GM12891 (cell line): ENCODE measurements at regions not wholly inside any gene's neighbourhood (a gene's known extent, or its start where the extent isn't known, plus 50 kb on each side); places are given as distances from the start of the nearest gene placed in this dataset.

Source experiments
- DNase-seq: peaks from one replicate; pipeline ENCODE4 v3.0.0; 2011; ENCODE audit warnings: low spot score; ENCODE audit not compliant: insufficient read length
- FAIRE-seq: peaks from 2 replicates; lab custom pipeline; 2011; peaks lifted over from hg19 to GRCh38; lab: Jason Lieb, UNC
- PAX5 ChIP-seq: IDR thresholded peaks from 2 replicates; pipeline ENCODE4 v1.6.1; 2011; ENCODE audit warnings: low read length, moderate library complexity, mild to moderate bottlenecking; ENCODE audit not compliant: insufficient read depth, severe bottlenecking
- POLR2A ChIP-seq: IDR thresholded peaks from 2 replicates; pipeline ENCODE4 v1.6.1; 2011; ENCODE audit warnings: low read depth, low read length, control low read depth
- POLR2AphosphoS5 ChIP-seq: IDR thresholded peaks from 2 replicates; pipeline ENCODE4 v1.6.1; 2011; ENCODE audit warnings: low read depth, low read length, control low read depth
- POU2F2 ChIP-seq: IDR thresholded peaks from 2 replicates; pipeline ENCODE4 v1.6.1; 2011; ENCODE audit warnings: low read depth, mild to moderate bottlenecking, control low read depth, low read length, moderate library complexity
- SPI1 ChIP-seq: IDR thresholded peaks from 2 replicates; pipeline ENCODE4 v1.6.1; 2011; ENCODE audit warnings: low read depth, low read length, control low read depth
- TAF1 ChIP-seq: IDR thresholded peaks from 2 replicates; pipeline ENCODE4 v1.6.1; 2011; ENCODE audit warnings: low read depth, low read length, control low read depth

- FAIRE-seq, result no peak
- no peak for DNase-seq
- TF ChIP-seq TAF1 (no peak), POLR2A (no peak), SPI1 (no peak), PAX5 (no peak), POU2F2 (no peak), POLR2AphosphoS5 (no peak)
Measured at GRCh38 chr2:72006188-72006736, 141.4 kb downstream of the CYP26B1 start.

- no peak for DNase-seq
- no peak for FAIRE-seq
- TF ChIP-seq POU2F2 (no peak), POLR2A (no peak), SPI1 (no peak), TAF1 (no peak), PAX5 (no peak), POLR2AphosphoS5 (no peak)
Measured at GRCh38 chr2:72004976-72005375, 142.7 kb downstream of the CYP26B1 start.

- no peak for DNase-seq
- TF ChIP-seq POLR2A (no peak), POLR2AphosphoS5 (no peak), PAX5 (no peak), TAF1 (no peak)
- FAIRE-seq, result no peak
Measured at GRCh38 chr2:72004201-72004915, 143.3 kb downstream of the CYP26B1 start.

GRCh38 chr2:72003796-72004195 is 143.9 kb downstream of the CYP26B1 start:
- DNase-seq, result no peak
- TF ChIP-seq POLR2AphosphoS5, result no peak
- FAIRE-seq, result no peak

DNA sequence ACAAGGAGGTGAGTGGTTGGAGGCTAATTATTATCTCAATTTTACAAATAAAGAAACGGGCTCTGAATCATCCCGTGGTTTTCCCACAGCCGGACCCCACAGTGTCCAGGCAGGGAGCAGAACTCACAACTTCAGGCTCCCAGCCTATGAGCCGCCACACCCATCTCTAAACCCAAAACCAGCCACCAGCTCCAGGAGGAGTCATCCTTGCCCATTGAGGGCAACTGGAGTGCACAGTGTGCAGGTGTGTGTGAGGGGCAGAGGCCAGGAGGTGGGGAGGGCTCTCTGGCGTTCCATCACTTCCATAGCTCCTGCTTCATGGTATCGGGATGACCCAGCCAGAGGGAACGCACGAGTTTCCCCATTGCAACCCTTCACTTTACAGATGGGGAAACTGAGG is 144.5 kb downstream of the CYP26B1 start:
- no peak for FAIRE-seq
- TF ChIP-seq SPI1 (no peak), TAF1 (no peak), POU2F2 (no peak), PAX5 (no peak), POLR2AphosphoS5 (no peak), POLR2A (no peak)
- DNase-seq, result no peak

DNA sequence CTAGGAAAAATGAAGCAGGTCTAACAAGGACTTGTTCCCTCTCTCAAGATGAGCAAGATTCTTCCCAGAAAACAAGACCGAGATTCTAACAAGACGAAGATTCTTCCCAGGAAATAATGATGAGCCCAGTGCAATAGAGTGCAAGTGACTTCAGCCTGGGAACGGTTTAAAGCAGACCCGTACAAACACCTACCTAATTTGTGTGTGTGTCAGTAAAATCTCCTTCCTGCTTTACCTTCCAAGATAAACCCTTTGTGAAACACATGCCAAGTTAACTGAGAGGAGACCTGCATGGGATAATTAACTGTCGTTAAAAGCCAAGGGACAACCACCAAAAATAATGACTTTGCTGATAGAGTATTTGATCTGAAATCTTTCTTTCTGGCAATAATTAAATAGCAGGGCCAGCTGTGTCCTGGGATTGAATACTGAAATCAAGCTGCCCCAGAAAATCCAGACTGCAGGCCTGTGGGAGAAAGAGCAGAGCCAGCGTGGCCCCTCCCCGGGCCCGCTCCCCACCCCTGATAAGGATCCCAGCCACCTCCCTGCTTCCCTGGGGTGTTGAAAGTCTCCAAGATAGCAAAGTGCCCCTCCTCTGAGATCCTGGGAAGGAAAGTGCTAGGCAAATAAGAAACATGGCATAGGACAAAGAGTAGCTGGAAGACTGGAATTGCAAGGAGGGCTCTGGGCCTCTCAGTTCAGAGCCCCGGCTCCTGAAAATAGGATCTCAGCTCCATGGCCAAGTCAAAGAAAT is 145.5 kb downstream of the CYP26B1 start:
- TF ChIP-seq POLR2AphosphoS5 (no peak), POU2F2 (no peak), SPI1 (no peak), POLR2A (no peak), TAF1 (no peak), PAX5 (no peak)
- DNase-seq (no peak), FAIRE-seq (no peak)

DNA sequence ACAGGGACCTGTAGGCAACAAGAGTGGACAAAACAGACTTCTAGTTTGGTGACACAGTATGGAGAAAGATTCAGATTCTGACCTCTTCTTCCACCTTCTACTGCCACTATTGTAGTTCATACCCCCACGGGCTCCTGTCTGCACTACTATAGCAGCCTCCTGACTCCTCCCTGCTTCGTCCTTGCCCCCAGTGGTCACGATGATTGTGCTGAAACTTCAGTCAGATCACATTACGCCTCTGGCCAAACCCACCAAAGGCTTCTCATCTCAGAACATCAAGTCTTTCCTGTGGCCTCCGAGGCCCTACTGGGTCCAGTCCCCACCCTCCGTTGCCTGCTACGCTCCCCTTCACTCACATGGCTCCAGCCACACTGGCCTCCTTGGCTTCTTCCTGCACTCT is 147.6 kb downstream of the CYP26B1 start:
- TF ChIP-seq POLR2AphosphoS5, result no peak
- TF ChIP-seq POU2F2, result no peak
- TF ChIP-seq SPI1, result no peak
- no peak for TF ChIP-seq POLR2A
- no peak for TF ChIP-seq PAX5
- TF ChIP-seq TAF1, result no peak
- no peak for FAIRE-seq
- DNase-seq, result no peak

- TF ChIP-seq PAX5 (no peak), SPI1 (no peak), POLR2AphosphoS5 (no peak), TAF1 (no peak), POU2F2 (no peak), POLR2A (no peak)
- DNase-seq (no peak), FAIRE-seq (no peak)
Measured at GRCh38 chr2:71999580-71999979, 148.1 kb downstream of the CYP26B1 start.

DNA sequence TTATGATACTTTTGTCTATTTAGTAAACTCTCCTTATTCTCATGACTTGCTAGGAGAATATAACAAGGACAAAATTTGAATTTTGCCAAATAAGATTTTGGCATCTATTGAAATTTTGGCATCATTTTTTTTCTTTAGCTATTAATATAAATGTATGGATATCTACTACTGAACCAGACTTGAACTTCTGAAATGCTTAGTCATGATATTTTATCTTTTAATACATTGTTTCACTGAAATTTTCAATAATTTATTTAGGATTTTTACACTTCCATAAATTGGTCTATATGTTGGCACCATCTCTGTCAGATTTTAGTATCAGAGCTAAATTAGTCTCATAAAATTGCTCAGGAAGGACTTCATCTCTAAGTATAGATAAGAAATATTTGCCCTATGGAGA is 149.8 kb downstream of the CYP26B1 start:
- TF ChIP-seq TAF1 (no peak), POLR2A (no peak), SPI1 (no peak), POU2F2 (no peak), POLR2AphosphoS5 (no peak)
- FAIRE-seq, result no peak

More for the DNA sequence above, 149.8 kb downstream of the CYP26B1 start:
- no peak for DNase-seq
